Ovary (tissue), 7 donors: ENCODE measurements at regions not wholly inside any gene's neighbourhood (a gene's known extent, or its start where the extent isn't known, plus 50 kb on each side); places are given as distances from the start of the nearest gene placed in this dataset.
A peak's percentile ranks its signal among the peaks of the same experiment; 100 is the strongest.

Source experiments
- DNase-seq, 5 donors: peaks; one replicate each; pipeline ENCODE4 v3.0.0-alpha.2; 2019 to 2020
- H3K27ac ChIP-seq, 2 donors: fragments of 200-600 bp; one replicate each; pipeline versions ENCODE4 v1.5.1 to v1.8.0; 2019 to 2022
- H3K27me3 ChIP-seq: fragments of 200-600 bp; one replicate; pipeline ENCODE4 v1.8.0; 2022
- H3K36me3 ChIP-seq: fragments of 200-600 bp; sonication (generic); one replicate; pipeline ENCODE4 v1.5.1; 2019
- H3K4me1 ChIP-seq: one replicate; pipeline ENCODE4 v1.8.1; 2013; ENCODE audit warnings: mild to moderate bottlenecking, moderate library complexity; ENCODE audit not compliant: insufficient read depth
- H3K4me3 ChIP-seq: fragments of 200-600 bp; sonication (generic); one replicate; pipeline ENCODE4 v1.5.1; 2017
- H3K9me3 ChIP-seq, 2 donors: fragments of 200-600 bp in 1 of 2; sonication (generic) in 1 of 2; one replicate each; pipeline versions ENCODE4 v1.5.1 to v1.8.1; 2013 to 2019; ENCODE audit warnings: mild to moderate bottlenecking in 1 of 2, moderate library complexity in 1 of 2
- EP300 ChIP-seq: sonication (generic); formaldehyde crosslinking; IDR thresholded peaks from one replicate; pipeline ENCODE4 v1.6.1; 2017; ENCODE audit warnings: antibody characterized with exemption
- POLR2A ChIP-seq: fragments of 450-650 bp; IDR thresholded peaks from one replicate; pipeline ENCODE4 v1.6.1; 2017; ENCODE audit warnings: antibody characterized with exemption, mild to moderate bottlenecking, moderate library complexity
- WGBS, 3 donors: extraction: QIAGEN DNeasy Blood & Tissue Kit in 1 of 3; methylation state at CpG; one replicate each; pipeline versions ENCODE4 v1.1.5 to v1.1.7; 2013 to 2017; 5-methylcytosine and 5-hydroxymethylcytosine counted together
- intact Hi-C, 4 donors: fragments of 100-400 bp; cut with DNase I; formaldehyde crosslinking; loops; one replicate each; pipeline versions ENCODE4 v1.11.0 to v1.15.1; 2022 to 2023
- TF ChIP-seq, protein P1 (sequence below), 3 donors: fragments of 450-650 bp in 2 of 3; fragments of 200-600 bp in 1 of 3; IDR thresholded peaks; one replicate each; pipeline versions ENCODE4 v1.5.1 to v1.8.0; 2016 to 2022; ENCODE audit warnings: antibody characterized with exemption in 3 of 3, mild to moderate bottlenecking in 1 of 3
- donor health status: DM: no; HTN: no; CAD: no; lungs with moderate emphysema.
- donor health status: DM: no; HTN: no; CAD: no.
- donor health status: Bipolar disorder and iron deficiency.
- donor health status: DM: no; HTN: no; CAD: no.
- donor health status: DM: yes; HTN: yes; CAD: no.

DNA sequence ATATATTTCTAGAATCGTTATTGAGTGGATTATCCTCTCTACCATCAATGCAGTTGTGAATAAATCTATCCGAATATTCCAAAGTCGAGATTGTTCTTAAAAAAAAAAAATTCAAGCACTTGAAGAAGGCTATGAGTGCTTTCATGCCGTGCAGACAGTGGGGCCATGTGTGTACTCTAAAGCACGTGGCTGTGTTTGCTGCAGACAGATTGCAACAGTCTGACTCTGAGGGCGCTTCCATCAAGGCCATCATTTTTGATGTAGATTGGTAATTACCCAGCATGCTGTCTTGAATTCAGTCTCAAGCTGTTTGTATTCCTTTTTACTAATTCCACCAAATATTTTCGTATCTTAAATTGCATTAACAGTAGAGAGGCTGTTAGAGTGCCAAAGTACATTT is 325.9 kb upstream of the LINC00305 start:
- no peaks in the 10 kb centered on the region for H3K9me3 ChIP-seq
- peaks cover 2% of the 10 kb centered on the region for H3K27me3 ChIP-seq
- intact Hi-C loops, result no loop called here
- DNase-seq, result peak in 2 of 5 donors; percentile 8 to 17
- H3K27ac ChIP-seq, result no peak overlapping the region
- H3K4me1 ChIP-seq, result peaks cover 4% of the 10 kb centered on the region
- TF ChIP-seq, protein P1, sequence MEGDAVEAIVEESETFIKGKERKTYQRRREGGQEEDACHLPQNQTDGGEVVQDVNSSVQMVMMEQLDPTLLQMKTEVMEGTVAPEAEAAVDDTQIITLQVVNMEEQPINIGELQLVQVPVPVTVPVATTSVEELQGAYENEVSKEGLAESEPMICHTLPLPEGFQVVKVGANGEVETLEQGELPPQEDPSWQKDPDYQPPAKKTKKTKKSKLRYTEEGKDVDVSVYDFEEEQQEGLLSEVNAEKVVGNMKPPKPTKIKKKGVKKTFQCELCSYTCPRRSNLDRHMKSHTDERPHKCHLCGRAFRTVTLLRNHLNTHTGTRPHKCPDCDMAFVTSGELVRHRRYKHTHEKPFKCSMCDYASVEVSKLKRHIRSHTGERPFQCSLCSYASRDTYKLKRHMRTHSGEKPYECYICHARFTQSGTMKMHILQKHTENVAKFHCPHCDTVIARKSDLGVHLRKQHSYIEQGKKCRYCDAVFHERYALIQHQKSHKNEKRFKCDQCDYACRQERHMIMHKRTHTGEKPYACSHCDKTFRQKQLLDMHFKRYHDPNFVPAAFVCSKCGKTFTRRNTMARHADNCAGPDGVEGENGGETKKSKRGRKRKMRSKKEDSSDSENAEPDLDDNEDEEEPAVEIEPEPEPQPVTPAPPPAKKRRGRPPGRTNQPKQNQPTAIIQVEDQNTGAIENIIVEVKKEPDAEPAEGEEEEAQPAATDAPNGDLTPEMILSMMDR (IDR thresholded peaks at IDR 0.05), result no peak
- TF ChIP-seq POLR2A (no peak), EP300 (no peak)
- H3K36me3 ChIP-seq, result no peaks in the 10 kb centered on the region
- WGBS, 3 donors, result 41 to 52% (median 44%) methylated on average over 7 of the region's 7 CpGs
- H3K4me3 ChIP-seq, result no peak overlapping the region

DNA sequence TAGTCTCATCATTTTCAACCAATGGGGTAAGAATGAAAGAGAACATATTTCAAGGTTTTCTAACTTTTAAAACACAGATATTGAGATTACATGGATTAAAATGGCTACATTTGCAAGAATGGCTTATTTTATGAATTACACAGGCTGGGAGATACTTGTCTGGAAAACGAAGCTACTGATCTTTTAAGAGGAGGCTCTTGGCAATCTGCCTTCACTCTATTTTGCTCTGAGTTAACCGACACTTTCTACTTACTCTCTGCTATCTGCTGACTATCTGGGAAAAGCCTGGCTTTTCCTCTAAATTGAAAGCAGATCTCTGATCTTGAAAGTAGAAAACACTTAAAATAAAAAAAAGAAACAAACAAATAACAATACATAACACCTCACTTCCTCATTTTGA is 325.4 kb upstream of the LINC00305 start:
- Histone ChIP-seq H3K4me1 (peaks cover 4% of the 10 kb centered on the region), H3K4me3 (no peak overlapping the region), H3K9me3 (no peaks in the 10 kb centered on the region), H3K36me3 (no peaks in the 10 kb centered on the region), H3K27ac (no peak overlapping the region), H3K27me3 (no peaks in the 10 kb centered on the region)
- TF ChIP-seq, protein P1 (IDR thresholded peaks at IDR 0.05), result no peak
- TF ChIP-seq EP300 (no peak), POLR2A (no peak)
- intact Hi-C loops, result no loop called here
- DNase-seq, result no peak
- 4 to 7% (median 5%) methylated on average over 2 of the region's 2 CpGs for WGBS, 3 donors

DNA sequence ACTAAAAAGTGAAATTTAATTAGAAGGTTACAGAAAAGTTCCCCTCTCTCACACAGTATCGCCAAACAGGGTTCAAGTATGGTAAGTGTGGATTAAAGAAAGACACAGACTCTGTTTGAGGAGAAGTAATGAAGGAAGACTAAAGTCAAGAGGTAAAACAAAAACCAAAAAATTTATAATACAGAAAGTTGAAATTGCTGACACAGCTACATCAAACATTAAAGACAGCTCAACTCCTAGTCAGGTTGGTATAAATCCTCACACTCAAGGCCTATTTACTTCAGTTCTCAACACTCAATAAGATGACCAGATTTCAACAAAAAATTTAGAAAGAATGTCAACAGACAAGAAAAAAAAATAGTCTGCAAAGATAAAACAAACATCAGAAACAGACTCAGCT is 300.5 kb upstream of the LINC00305 start:
- 97 to 100% (median 98%) methylated on average over 1 of the region's 1 CpG for WGBS, 3 donors
- H3K27me3 ChIP-seq, result no peaks in the 10 kb centered on the region
- no peaks in the 10 kb centered on the region for H3K36me3 ChIP-seq
- TF ChIP-seq EP300 (no peak), POLR2A (no peak)
- TF ChIP-seq, protein P1 (IDR thresholded peaks at IDR 0.05), result no peak
- intact Hi-C loops, result no loop called here
- H3K9me3 ChIP-seq, result no peaks in the 10 kb centered on the region
- H3K4me3 ChIP-seq, result no peak overlapping the region
- no peaks in the 10 kb centered on the region for H3K4me1 ChIP-seq
- H3K27ac ChIP-seq, result no peak overlapping the region
- DNase-seq, result no peak

DNA sequence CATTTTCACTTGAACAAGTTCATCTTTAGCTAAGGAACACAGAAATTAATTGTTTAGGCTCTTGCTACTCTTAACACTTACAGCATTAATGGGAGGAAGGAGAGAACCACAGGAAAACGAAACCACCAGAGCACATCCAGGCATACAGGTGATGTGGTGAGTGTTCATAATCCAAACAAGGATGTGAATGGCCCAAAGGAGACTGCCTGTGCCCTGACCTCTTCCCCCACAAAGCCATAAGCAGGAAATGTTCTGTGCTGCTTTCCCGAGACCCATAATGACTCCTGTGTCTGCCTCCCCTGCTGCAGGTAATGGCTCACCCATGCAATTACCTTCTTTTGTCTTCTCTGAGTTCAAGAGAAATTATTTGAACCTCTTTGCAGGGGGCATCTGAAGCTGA is 295.9 kb upstream of the LINC00305 start:
- Histone ChIP-seq H3K27ac (no peak overlapping the region), H3K4me3 (no peak overlapping the region), H3K27me3 (no peaks in the 10 kb centered on the region), H3K4me1 (no peaks in the 10 kb centered on the region), H3K9me3 (no peaks in the 10 kb centered on the region), H3K36me3 (no peaks in the 10 kb centered on the region)
- 64 to 76% (median 73%) methylated on average over 2 of the region's 2 CpGs for WGBS, 3 donors
- intact Hi-C loops, result no loop called here
- TF ChIP-seq, protein P1 (IDR thresholded peaks at IDR 0.05), result no peak
- no peak for TF ChIP-seq EP300
- no peak for TF ChIP-seq POLR2A
- DNase-seq, result no peak

DNA sequence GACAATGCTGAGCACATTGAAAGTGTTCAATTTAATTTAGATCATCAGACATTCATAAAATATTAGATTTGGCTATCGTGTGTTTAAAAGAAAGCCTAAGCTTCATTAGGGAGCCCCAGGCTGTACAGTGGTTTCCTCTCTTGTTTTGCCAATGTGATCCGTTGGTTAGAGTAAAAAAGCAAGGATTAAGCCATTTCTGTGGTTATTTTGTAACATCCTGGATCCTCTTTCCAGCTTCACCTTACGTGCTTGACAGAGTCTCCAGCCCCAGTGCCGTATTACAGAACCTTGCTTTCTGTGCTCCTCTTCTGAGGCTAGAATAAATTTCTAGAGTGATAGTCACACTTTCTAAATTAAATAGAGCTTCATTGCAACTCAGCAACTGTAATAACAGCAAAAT is 289.3 kb upstream of the LINC00305 start:
- H3K27me3 ChIP-seq, result no peaks in the 10 kb centered on the region
- no peaks in the 10 kb centered on the region for H3K36me3 ChIP-seq
- no peak overlapping the region for H3K27ac ChIP-seq
- H3K4me1 ChIP-seq, result no peaks in the 10 kb centered on the region
- H3K9me3 ChIP-seq, result no peaks in the 10 kb centered on the region
- intact Hi-C loops, result loop anchor here in 1 of 4 donors (10.0 kb wide), 1 partner anchor 63 kb away; no protein-coding TSS in a partner anchor
- WGBS, 3 donors, result 85 to 90% (median 86%) methylated on average over 4 of the region's 4 CpGs
- no peak for DNase-seq
- H3K4me3 ChIP-seq, result no peak overlapping the region
- TF ChIP-seq POLR2A (no peak), EP300 (no peak)
- TF ChIP-seq, protein P1 (IDR thresholded peaks at IDR 0.05), result no peak
